ENCODE measurements at regions not wholly inside any gene's neighbourhood (a gene's known extent, or its start where the extent isn't known, plus 50 kb on each side); places are given as distances from the start of the nearest gene placed in this dataset.

DNA sequence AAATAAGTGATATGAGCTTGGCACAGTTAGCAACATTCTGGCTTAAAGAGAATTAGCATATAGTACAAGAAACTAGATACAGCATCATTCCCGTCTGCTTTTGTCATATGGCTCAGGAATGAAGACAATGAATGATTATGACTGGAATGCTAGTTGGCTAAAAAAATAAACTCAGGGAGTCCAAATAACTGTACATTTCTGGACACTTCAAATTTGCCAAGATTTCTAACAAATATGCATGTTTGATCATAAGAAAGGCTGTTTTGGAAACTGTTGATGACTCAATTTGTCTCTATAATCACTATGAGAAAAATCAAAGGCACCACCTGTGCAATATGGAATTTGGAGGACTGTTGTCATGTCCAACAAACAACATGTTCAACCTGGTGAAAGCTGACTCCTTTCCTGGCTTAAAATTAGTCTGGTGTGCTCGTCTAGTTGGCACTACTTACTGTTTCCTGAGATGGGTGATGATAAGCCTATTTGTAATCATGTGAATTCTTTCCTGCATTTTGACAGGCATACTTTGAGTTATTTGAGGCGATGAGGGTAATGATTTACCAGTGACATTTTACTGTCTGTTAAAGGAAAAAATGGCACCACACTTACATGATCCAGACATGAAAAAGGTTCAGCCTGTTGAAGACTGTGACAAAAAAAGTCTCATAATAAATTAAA, 133.9 kb upstream of the CDH20 start:
- TF ChIP-seq CTCF (IDR thresholded peaks at IDR 0.05): no peak
- no peak for TF ChIP-seq POLR2A (IDR thresholded peaks at IDR 0.05)
